Neutrophil (primary cell): ENCODE measurements at regions not wholly inside any gene's neighbourhood (a gene's known extent, or its start where the extent isn't known, plus 50 kb on each side); places are given as distances from the start of the nearest gene placed in this dataset.

Experiments
- H3K27ac ChIP-seq: fragments of 200-600 bp; sonication (generic); 2 replicates; pipeline ENCODE4 v1.5.1; 2016; ENCODE audit warnings: mild to moderate bottlenecking, moderate library complexity
- H3K27me3 ChIP-seq: fragments of 200-600 bp; sonication (generic); 2 replicates; pipeline ENCODE4 v1.6.0; 2016; ENCODE audit warnings: mild to moderate bottlenecking
- H3K36me3 ChIP-seq: fragments of 200-600 bp; sonication (generic); 2 replicates; pipeline ENCODE4 v1.5.1; 2017
- H3K4me1 ChIP-seq, 2 experiments: fragments of 200-600 bp in 1 of 2; sonication (generic) in 1 of 2; 1 replicate in 1 of 2; 2 replicates in 1 of 2; pipeline versions ENCODE4 v1.5.1 to v1.6.1; 2013 to 2016; ENCODE audit warnings: low read depth in 1 of 2, low read length in 1 of 2, mild to moderate bottlenecking in 1 of 2, moderate library complexity in 1 of 2; ENCODE audit not compliant: control insufficient read depth in 1 of 2, insufficient read depth in 1 of 2
- H3K4me3 ChIP-seq, 2 experiments: fragments of 200-600 bp in 1 of 2; sonication (generic) in 1 of 2; 1 replicate in 1 of 2; 2 replicates in 1 of 2; pipeline ENCODE4 v1.5.1; 2013 to 2016; ENCODE audit warnings: low read depth in 1 of 2, low read length in 1 of 2, mild to moderate bottlenecking in 1 of 2, moderate library complexity in 1 of 2
- H3K9me3 ChIP-seq: fragments of 200-600 bp; sonication (generic); 2 replicates; pipeline ENCODE4 v1.5.1; 2016
- TF ChIP-seq, protein P1 (sequence below): fragments of 200-600 bp; sonication (generic); IDR thresholded peaks from 2 replicates; pipeline ENCODE4 v1.5.1; 2016; ENCODE audit warnings: antibody characterized with exemption

DNA sequence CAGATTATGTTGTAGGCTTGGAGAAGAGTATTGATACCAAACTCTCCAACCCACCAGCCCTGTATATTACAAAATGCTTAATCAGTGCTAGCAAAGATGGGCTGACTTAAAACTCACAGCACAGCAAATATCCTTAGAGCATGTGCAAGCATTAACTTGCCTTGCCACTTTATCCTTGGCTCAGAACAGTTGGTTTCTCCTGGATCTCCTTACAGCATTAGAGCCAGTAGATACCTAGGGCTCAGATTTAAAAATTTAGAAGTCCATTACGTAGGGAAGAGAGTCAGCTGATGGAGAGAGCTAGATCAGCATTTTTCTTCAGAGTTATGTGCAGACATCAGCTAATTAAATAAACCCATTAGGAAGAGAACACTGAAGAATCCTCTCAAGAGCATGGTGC is 198.5 kb upstream of the ZBED5 start:
- no peaks in the 10 kb centered on the region for H3K9me3 ChIP-seq
- H3K27ac ChIP-seq: no peak overlapping the region
- no peaks in the 10 kb centered on the region for H3K36me3 ChIP-seq
- no peak overlapping the region for H3K4me3 ChIP-seq
- no peaks in the 10 kb centered on the region for H3K4me1 ChIP-seq
- no peaks in the 10 kb centered on the region for H3K27me3 ChIP-seq
- TF ChIP-seq, protein P1, sequence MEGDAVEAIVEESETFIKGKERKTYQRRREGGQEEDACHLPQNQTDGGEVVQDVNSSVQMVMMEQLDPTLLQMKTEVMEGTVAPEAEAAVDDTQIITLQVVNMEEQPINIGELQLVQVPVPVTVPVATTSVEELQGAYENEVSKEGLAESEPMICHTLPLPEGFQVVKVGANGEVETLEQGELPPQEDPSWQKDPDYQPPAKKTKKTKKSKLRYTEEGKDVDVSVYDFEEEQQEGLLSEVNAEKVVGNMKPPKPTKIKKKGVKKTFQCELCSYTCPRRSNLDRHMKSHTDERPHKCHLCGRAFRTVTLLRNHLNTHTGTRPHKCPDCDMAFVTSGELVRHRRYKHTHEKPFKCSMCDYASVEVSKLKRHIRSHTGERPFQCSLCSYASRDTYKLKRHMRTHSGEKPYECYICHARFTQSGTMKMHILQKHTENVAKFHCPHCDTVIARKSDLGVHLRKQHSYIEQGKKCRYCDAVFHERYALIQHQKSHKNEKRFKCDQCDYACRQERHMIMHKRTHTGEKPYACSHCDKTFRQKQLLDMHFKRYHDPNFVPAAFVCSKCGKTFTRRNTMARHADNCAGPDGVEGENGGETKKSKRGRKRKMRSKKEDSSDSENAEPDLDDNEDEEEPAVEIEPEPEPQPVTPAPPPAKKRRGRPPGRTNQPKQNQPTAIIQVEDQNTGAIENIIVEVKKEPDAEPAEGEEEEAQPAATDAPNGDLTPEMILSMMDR: no peak

DNA sequence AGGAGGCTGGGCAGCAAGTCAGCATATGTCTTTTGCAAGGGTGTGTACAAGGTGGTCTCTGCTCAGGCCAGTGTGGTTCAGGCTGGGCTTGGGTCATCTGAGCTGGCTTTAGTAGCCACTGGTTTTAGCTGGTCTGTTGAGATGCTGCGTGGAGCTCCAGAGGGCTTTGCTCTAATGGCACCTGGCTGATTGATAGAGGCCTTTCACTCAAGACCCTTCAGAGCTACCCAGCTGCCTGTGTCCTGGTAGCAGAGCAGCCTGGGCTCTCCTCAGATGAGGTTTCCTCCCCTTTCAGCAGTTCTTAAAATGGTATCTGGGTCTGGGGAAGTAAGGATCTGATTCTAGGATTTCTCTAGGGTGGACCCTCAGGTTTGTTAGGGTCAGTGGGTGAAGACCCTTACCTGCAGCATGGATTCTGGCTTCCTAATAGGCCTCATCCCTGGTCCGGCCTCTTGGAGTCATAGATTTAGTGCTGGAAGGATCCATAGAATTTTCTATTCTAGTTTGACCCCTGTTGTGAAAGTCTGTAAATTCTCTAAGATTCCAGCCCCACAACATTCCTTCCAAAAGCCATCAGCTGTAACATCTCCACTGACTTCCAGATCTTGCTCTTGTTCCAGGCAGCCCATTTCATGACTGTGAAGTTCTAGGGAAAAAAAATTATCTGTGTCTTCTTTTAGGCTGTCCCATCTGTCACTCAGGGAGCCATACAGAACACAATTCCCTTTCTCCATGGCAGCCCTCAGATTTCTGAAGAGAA is 190.2 kb upstream of the ZBED5 start:
- H3K9me3 ChIP-seq: no peaks in the 10 kb centered on the region
- H3K4me1 ChIP-seq: no peaks in the 10 kb centered on the region
- H3K36me3 ChIP-seq: no peaks in the 10 kb centered on the region
- H3K27me3 ChIP-seq: no peaks in the 10 kb centered on the region
- TF ChIP-seq, protein P1: no peak
- no peak overlapping the region for H3K27ac ChIP-seq
- no peak overlapping the region for H3K4me3 ChIP-seq

GRCh38 chr11:11046781-11047180 is 188.9 kb upstream of the ZBED5 start:
- Histone ChIP-seq H3K36me3 (no peaks in the 10 kb centered on the region), H3K27me3 (no peaks in the 10 kb centered on the region)
- TF ChIP-seq, protein P1: no peak

DNA sequence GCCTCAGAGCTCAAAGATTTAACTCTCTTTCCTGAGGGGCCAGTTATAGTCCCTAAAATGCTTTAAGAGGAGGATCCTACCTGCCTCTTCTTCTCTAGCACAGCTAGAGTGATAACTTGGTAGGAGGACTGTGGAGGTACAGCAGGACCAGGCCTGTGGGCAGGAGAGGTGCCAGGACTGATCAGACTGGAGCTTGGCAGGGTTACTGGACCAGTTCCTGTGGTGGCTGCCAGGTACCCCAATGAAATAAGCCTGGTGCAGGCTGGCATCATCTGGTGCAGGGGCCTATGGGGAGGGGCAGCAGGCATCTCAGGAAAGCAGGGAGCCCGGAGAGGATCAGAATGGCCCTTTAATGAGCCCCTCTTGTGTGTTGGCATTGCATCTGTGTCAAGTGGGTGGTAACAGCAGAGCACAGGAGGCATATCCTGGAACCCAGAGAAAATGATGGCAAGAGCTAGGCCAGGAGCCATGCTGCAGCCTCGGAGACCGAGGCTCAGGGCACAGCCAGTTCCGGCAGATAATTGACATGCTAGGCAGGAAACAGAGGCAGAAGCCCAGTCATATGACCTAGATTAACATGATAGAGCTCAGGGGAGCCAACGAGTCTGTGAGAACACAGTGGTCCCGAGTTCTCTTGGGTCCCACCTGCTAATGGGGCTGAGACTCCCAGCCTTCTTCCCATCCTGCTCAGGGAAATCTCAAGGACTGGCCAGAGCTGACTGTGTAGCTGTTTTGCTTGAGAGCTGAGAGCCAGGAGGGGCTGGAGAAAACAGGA is 187.5 kb upstream of the ZBED5 start:
- Histone ChIP-seq H3K27me3 (no peaks in the 10 kb centered on the region), H3K9me3 (no peaks in the 10 kb centered on the region), H3K27ac (no peak overlapping the region), H3K36me3 (no peaks in the 10 kb centered on the region), H3K4me3 (no peak overlapping the region), H3K4me1 (no peaks in the 10 kb centered on the region)
- TF ChIP-seq, protein P1: no peak

More at GRCh38 chr11:11046781-11047180, 188.9 kb upstream of the ZBED5 start:
- no peaks in the 10 kb centered on the region for H3K9me3 ChIP-seq
- no peak overlapping the region for H3K4me3 ChIP-seq
- H3K4me1 ChIP-seq: no peaks in the 10 kb centered on the region
- H3K27ac ChIP-seq: no peak overlapping the region

DNA sequence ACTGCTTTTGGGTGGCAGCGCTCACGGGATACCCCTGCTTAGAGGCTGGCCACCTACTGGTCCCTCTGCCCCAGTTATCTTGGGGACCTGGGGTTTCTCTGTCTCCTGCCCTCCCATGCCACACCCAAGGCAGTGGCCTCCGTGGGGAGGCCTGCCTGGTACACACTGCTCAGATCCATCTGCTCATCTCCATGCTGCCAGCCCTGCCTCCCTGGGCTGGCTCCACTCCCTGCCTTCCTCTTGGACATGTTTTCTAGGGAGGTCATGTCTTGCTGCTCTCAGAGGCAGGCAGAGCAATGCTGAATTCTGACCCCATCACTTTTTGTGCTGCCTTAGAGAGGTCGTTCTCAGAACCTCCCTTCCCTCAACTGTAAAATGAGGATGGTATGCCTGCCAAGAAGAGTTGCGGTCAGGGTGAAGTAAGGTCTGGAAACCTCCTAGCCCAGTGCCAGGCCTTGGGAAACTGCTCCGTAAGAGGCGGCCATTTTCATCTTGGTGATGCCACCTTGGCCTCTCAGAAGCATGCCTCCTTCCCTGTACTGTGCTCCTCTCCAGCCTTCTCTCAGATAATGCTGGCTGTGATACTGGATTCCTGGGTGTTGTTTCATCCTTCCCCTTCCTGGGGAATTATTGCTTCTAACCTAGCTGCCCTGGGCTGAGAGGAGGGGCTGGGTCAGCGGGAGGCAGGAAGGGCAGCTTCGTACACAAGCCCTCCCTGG is 186.4 kb upstream of the ZBED5 start:
- no peak overlapping the region for H3K27ac ChIP-seq
- H3K36me3 ChIP-seq: no peaks in the 10 kb centered on the region
- TF ChIP-seq, protein P1: no peak
- no peaks in the 10 kb centered on the region for H3K9me3 ChIP-seq
- no peak overlapping the region for H3K4me3 ChIP-seq
- no peaks in the 10 kb centered on the region for H3K4me1 ChIP-seq
- no peaks in the 10 kb centered on the region for H3K27me3 ChIP-seq
